ENCODE measurements at regions not wholly inside any gene's neighbourhood (a gene's known extent, or its start where the extent isn't known, plus 50 kb on each side); places are given as distances from the start of the nearest gene placed in this dataset.

DNA sequence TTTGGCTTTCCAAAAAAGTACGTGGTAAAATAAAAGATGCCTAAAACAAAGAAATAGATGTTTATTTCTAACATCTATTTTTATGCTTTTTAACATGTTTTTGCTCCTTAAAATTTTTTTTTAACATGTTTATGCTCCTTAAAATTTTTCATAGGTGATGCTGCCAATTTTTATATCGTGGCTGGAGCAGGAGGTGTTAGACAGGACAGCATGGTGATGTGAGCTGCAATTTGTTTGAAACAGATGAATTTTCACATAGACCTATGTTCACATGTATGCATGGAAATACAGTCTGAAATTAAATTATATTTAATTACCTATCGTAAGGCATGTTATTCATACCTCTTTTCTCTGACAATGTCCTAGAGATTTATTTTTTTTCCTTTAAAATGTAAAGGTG lies 784.8 kb downstream of the EPHA7 start:
- Histone ChIP-seq H2AFZ (ENCODE audit: low read length) (no peak overlapping the region), H3K9me3 (ENCODE audit: insufficient read depth in 2 of 2, low read depth in 1 of 2, low read length in 1 of 2) (no peaks in the 10 kb centered on the region), H3K79me2 (ENCODE audit: control insufficient read depth in 1 of 2, insufficient read depth in 2 of 2, low read length in 2 of 2) (no peaks in the 10 kb centered on the region), H2BK12ac (ENCODE audit: low read depth, low read length) (no peak overlapping the region), H4K5ac (ENCODE audit: insufficient read length, low read depth, low read length) (no peak overlapping the region), H2BK20ac (ENCODE audit: low read length) (no peak overlapping the region), H2BK120ac (replicated peaks; ENCODE audit: low read depth, low read length) (no peak overlapping the region), H3K27me3 (replicated peaks in 1 of 4; ENCODE audit: control insufficient read depth in 3 of 4, extremely low read depth in 1 of 4, insufficient read depth in 3 of 4, low read length in 3 of 4) (no peaks in the 10 kb centered on the region), H3K4me2 (ENCODE audit: insufficient read depth in 1 of 2, low read depth in 2 of 2, low read length in 2 of 2) (no peak overlapping the region), H3K14ac (ENCODE audit: insufficient read length) (no peak overlapping the region), H3K9ac (replicated peaks in 1 of 4; ENCODE audit: extremely low read depth in 1 of 4, low read depth in 3 of 4, low read length in 3 of 4) (no peak overlapping the region), H2BK5ac (ENCODE audit: low read depth, low read length) (no peak overlapping the region), H4K91ac (replicated peaks; ENCODE audit: insufficient read length, low read length) (no peak overlapping the region), H3K36me3 (ENCODE audit: control insufficient read depth in 2 of 4, insufficient read depth in 4 of 4, low read length in 3 of 4) (no peaks in the 10 kb centered on the region), H3K79me1 (ENCODE audit: low read depth, low read length) (no peaks in the 10 kb centered on the region), H3K4ac (replicated peaks; ENCODE audit: insufficient read length, low read depth, low read length) (no peak overlapping the region), H4K8ac (ENCODE audit: extremely low read depth, insufficient read depth, low read length) (no peak overlapping the region), H2AK5ac (ENCODE audit: low read depth, low read length) (no peak overlapping the region), H3K27ac (ENCODE audit: low read depth, low read length) (no peak overlapping the region), H2BK15ac (ENCODE audit: low read length) (no peak overlapping the region), H3K23me2 (ENCODE audit: low read depth, low read length) (no peaks in the 10 kb centered on the region), H4K20me1 (replicated peaks in 1 of 2; ENCODE audit: control insufficient read depth in 1 of 2, insufficient read depth in 2 of 2, low read length in 2 of 2) (no peaks in the 10 kb centered on the region), H3K4me3 (ENCODE audit: extremely low read depth in 1 of 4, insufficient read depth in 2 of 4, low read depth in 3 of 4, low read length in 4 of 4) (no peak overlapping the region), H3K23ac (ENCODE audit: insufficient read length) (no peak overlapping the region), H3K4me1 (replicated peaks in 1 of 4; ENCODE audit: control insufficient read depth in 3 of 4, insufficient read depth in 4 of 4, low read length in 3 of 4) (no peaks in the 10 kb centered on the region), H3K56ac (replicated peaks; ENCODE audit: insufficient read length, low read depth, low read length) (no peak overlapping the region), H3K18ac (ENCODE audit: extremely low read depth, low read length) (no peak overlapping the region)
- 62% methylated on average over 3 of the region's 3 CpGs; no CpG with 5 or more reads in 1 of the 2 experiments for WGBS, 2 experiments (ENCODE audit: extremely low coverage in 1 of 2, insufficient coverage in 1 of 2, insufficient read length in 1 of 2, insufficient replicate concordance in 2 of 2, low coverage in 1 of 2, low lambda C conversion rate in 2 of 2, missing lambda C conversion rate in 1 of 2)
- DNase-seq (ENCODE audit: low read depth in 1 of 2, low spot score in 2 of 2): no peak
- POLR2A ChIA-PET (ENCODE audit: partially characterized antibody): no interaction called here
- FAIRE-seq: no peak
- CTCF ChIA-PET (ENCODE audit: partially characterized antibody): interaction anchor here (0.6 to 0.9 kb wide), 2 partner anchors 855 to 1246 kb away, joined by 3 read pairs; no protein-coding TSS in a partner anchor
- TF ChIP-seq, protein P1, sequence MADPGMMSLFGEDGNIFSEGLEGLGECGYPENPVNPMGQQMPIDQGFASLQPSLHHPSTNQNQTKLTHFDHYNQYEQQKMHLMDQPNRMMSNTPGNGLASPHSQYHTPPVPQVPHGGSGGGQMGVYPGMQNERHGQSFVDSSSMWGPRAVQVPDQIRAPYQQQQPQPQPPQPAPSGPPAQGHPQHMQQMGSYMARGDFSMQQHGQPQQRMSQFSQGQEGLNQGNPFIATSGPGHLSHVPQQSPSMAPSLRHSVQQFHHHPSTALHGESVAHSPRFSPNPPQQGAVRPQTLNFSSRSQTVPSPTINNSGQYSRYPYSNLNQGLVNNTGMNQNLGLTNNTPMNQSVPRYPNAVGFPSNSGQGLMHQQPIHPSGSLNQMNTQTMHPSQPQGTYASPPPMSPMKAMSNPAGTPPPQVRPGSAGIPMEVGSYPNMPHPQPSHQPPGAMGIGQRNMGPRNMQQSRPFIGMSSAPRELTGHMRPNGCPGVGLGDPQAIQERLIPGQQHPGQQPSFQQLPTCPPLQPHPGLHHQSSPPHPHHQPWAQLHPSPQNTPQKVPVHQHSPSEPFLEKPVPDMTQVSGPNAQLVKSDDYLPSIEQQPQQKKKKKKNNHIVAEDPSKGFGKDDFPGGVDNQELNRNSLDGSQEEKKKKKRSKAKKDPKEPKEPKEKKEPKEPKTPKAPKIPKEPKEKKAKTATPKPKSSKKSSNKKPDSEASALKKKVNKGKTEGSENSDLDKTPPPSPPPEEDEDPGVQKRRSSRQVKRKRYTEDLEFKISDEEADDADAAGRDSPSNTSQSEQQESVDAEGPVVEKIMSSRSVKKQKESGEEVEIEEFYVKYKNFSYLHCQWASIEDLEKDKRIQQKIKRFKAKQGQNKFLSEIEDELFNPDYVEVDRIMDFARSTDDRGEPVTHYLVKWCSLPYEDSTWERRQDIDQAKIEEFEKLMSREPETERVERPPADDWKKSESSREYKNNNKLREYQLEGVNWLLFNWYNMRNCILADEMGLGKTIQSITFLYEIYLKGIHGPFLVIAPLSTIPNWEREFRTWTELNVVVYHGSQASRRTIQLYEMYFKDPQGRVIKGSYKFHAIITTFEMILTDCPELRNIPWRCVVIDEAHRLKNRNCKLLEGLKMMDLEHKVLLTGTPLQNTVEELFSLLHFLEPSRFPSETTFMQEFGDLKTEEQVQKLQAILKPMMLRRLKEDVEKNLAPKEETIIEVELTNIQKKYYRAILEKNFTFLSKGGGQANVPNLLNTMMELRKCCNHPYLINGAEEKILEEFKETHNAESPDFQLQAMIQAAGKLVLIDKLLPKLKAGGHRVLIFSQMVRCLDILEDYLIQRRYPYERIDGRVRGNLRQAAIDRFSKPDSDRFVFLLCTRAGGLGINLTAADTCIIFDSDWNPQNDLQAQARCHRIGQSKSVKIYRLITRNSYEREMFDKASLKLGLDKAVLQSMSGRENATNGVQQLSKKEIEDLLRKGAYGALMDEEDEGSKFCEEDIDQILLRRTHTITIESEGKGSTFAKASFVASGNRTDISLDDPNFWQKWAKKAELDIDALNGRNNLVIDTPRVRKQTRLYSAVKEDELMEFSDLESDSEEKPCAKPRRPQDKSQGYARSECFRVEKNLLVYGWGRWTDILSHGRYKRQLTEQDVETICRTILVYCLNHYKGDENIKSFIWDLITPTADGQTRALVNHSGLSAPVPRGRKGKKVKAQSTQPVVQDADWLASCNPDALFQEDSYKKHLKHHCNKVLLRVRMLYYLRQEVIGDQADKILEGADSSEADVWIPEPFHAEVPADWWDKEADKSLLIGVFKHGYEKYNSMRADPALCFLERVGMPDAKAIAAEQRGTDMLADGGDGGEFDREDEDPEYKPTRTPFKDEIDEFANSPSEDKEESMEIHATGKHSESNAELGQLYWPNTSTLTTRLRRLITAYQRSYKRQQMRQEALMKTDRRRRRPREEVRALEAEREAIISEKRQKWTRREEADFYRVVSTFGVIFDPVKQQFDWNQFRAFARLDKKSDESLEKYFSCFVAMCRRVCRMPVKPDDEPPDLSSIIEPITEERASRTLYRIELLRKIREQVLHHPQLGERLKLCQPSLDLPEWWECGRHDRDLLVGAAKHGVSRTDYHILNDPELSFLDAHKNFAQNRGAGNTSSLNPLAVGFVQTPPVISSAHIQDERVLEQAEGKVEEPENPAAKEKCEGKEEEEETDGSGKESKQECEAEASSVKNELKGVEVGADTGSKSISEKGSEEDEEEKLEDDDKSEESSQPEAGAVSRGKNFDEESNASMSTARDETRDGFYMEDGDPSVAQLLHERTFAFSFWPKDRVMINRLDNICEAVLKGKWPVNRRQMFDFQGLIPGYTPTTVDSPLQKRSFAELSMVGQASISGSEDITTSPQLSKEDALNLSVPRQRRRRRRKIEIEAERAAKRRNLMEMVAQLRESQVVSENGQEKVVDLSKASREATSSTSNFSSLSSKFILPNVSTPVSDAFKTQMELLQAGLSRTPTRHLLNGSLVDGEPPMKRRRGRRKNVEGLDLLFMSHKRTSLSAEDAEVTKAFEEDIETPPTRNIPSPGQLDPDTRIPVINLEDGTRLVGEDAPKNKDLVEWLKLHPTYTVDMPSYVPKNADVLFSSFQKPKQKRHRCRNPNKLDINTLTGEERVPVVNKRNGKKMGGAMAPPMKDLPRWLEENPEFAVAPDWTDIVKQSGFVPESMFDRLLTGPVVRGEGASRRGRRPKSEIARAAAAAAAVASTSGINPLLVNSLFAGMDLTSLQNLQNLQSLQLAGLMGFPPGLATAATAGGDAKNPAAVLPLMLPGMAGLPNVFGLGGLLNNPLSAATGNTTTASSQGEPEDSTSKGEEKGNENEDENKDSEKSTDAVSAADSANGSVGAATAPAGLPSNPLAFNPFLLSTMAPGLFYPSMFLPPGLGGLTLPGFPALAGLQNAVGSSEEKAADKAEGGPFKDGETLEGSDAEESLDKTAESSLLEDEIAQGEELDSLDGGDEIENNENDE (IDR thresholded peaks at IDR 0.05; ENCODE audit: insufficient replicate concordance, low read length): no peak

All from H1 (cell line).